Kasumi-1 (cell line): ENCODE measurements at regions not wholly inside any gene's neighbourhood (a gene's known extent, or its start where the extent isn't known, plus 50 kb on each side); places are given as distances from the start of the nearest gene placed in this dataset.
"Not testable (repeated sequence)": the region's sequence is repeated elsewhere in the genome, so short reads cannot be mapped to it uniquely, and the experiment has no call there.

Experiments used
- DNase-seq, 2 experiments: peaks; one replicate each; lab custom pipeline; 2025; lab: John Stamatoyannopoulos, UW

DNA sequence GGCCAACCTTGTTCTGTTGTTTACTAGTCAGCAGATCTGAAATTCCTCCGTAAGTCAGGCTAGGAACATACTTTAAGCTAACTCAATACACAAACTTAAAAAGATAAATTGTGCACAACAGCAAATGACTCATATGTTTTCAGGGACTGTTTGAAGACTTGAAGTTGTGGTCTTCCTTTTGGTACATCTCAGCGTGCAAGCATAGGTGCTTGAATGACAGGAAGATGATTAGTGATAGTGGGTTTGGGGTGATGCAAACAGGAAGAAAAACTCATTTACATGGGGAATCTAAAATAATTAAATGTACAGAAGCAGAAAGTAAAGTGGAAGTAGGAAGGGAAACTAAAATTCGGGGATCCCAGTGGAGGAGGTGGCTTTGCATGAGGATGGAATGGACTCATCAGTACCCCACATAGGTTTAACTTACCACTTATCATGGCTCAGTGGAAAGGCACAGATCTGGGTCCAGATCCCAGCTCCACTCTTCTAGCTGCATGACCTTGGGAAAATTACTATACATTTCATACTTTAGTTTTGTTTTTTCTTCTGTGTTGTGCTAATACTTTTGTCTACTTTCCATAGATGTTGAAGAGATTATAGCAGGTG is 122.3 kb downstream of the XCL2 start:
- no peak for DNase-seq

DNA sequence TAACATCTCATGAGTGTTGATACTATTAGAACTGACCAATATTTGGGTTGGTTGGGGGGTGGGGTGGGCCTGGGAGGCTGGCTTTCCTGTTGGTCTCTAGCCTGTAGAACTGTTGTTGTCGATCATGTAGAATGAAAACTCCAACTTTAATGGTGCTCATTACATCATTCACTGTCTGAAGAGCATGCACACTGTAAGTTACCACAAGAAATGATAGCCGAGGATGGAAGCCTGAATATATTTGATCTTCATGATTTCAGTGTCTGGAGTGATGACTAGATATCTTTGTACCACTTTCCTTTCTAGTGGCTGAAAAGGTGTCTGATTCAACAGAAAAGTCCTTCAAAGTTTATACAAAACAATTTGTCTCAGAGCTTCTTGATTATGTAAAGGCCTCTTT is 123.6 kb downstream of the XCL2 start:
- no peak for DNase-seq

DNA sequence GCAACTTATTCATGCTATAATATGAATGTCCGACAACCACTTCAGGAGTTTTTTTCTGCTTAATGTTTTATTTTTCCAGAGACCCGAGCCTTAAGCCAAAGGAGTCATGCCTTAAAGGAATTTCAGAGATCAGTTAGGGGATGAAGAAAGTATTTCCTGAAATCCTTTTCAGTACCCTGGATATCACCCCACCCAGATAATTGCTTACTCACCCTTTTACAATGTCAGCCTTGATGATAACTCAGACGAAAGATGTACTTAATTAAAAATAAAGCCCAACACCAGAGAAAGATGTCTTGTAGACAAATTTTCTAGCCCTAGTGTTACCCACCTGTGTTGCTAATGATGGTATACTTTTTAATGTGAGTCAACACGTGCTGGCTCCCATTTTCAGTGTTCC is 124.1 kb downstream of the XCL2 start:
- DNase-seq: no peak

DNA sequence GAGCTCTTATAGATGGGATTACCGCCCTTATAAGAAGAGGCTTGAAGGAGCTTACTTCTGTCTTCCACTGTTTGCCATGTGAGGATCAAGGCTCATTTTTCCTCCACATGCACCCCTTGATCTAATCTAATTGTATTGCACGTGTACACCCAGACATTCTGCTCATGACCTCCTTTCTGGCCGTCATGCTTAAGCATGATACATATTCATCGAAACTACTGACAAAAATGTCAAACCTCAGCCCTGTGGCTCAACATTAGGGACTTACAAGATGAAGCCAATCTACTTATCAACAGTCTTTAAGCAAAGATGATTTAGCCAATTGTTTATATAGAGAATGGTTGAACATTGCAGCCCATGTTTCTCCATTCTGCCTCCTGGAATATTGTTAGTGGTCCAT is 127.6 kb downstream of the XCL2 start:
- no peak for DNase-seq

DNA sequence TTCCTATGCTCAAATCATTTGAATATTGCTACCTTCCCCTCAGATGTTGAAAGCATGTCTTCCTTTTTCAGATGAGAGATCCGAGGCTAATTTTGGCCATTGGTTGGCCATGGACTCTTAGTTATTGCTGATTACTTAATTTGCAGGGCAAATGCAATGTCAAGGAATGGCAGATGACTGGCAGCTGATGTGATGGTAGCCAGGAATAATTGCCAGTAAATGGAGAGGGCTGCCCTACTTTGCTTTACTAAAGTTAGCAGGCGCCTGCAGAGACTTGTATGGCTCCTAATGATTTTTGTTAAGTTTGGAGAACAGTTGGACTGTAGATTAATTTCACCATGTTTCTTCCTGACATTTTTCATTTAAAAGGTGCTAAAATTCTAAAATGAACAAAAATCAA is 128.9 kb downstream of the XCL2 start:
- DNase-seq: no peak

DNA sequence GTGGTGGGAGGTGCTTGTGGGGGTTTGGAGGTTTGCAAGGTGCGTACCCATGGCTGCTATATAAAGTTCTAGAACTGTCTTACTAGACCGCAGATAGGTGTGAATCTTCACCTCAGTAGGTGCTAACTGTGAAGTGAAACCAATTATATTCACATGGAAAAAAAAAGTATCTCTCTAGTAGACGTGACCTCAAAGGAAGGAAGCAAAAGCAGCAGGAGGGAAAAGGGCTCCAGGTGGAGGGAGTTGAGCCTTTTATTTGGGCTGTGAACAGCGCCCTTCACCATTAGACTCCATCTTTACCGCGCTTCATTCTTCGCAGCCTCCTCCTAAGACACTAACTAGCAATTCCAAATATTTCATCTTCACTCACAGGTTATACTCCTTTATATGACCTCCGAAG is 129.8 kb downstream of the TBX19 start:
- no peak for DNase-seq

DNA sequence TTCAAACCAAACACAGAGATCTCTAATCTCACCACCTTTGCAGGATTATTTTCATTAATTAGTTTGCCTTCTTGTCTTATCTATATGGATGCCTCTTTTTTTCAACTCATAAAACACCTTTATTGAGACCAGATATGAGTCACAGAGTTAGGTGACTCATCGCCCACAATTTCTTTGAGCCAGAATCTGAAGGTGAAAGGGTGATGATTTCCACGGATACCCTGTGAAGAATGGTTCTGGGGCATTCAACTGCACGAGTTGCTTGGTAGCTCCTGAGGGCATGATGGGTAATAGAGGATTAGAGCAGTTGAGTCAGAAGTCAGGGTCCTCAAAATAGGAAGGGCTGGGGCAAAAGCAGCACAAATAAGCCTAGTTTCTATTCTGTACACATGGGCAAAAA is 128.2 kb downstream of the TBX19 start:
- no peak for DNase-seq

DNA sequence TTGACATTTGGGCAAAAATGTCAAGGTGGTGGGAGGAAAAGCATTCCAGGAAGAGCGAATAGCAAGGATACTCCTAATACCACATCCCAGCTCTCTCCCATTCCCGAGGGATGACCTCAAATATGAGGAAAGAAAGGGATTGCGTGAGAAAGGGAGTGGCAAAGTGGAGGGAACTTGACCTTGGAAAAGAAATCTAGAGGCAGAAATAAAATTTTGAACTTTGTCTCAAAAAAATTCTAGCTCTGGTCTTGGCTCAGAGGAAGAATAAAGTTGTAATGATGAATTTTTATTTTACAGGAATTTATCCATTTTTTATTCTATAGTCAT is 127.8 kb downstream of the TBX19 start:
- DNase-seq: no peak

DNA sequence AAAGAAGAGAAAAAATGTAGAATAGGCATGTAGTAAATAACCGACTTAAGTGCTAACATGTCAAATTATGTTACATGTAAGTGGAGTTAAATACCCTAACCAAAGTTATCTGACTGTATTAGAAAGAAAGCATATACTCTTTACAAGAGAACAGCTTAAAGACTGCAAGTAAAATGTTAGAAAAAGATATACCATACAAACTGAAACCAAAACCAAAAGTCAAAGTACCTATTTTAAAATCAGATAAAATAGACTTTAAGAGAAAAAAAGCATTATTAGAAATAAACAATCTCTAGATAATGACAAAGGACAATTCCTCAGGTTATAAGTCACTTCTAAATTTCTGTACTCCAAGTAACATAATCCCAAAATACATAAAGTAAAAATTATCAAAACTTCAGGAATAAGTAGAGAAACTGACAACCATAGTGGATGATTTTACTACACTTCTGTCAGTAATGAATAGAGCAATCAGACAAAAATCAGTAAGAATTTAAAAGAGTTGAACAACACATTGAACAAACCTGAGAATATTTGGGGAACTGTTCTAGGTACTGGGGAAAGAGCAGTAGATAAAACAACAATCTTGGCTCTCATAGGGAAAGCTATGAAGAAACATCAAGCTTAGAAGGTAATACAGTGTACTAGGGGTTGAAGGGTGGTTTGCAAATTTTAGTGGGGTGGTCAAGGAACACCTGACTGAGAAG is 127.3 kb downstream of the TBX19 start:
- DNase-seq: no peak

DNA sequence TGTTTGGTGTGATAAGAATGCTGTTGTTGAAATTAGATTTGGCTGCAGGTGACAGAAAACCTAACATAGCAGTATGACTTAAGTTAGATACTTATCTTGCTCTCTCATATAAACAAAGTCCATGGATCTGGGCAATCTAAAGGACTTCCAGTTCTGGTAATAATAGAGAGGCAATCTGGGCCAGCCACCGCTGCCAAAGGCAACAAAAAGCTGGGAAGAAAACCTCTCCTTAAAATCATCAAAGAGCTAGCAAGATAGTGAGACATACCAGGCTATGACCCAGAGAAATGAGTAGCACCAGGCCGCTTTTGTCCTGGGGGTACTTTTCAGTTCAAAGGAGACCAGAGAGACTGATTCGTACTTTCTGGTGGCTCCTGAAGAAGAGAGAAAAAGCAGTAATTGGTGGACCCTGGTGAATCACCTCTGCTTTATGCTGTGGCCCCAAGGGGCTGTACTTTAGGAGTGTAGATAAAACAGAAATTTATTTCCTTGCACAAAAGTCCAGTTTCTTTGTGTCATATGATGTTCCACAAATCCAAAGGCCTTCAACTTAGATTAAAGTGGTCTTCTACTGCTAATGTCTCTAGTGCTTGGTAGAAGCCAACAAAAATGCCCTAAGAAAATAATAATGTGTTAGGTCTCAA is 125.4 kb downstream of the TBX19 start:
- DNase-seq: no peak

DNA sequence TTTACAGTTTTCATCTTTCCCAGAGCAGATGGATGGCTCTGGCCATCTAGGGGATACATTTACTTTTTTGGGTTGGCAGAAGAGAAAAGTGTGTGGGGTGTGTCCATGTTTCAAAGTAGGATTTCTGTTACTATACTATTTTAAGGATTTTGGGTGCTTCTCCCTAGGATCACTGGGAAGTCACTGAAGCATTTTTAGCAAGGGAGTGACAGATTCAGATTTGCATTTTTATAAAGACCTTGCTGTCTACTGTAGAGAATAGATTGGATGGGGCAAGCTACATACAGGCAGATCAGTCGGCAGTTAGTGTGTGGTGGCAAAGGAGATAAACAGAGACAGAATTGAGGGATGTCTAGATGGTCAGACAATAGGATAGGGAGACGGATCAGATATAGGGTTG is 122.5 kb downstream of the TBX19 start:
- DNase-seq: no peak

DNA sequence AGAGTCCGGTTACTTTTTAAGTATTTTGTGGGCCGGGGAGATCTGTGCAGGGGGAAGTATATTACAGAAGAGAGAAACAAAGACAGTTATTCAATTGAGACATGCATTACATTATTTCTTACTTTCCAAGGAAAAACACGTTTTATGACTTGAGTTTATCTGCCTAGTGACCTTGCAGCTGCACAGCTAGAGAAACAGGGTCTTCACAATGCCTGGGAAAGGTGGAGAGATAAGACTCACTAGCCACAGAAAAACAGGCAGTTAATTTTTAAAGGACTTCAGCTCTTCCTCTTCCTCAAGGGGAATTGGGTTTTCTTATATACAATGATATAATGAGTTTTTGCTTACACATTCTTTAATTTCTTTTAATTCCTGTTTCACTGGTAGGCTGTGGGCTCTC is 121.8 kb downstream of the TBX19 start:
- not testable (repeated sequence) for DNase-seq

DNA sequence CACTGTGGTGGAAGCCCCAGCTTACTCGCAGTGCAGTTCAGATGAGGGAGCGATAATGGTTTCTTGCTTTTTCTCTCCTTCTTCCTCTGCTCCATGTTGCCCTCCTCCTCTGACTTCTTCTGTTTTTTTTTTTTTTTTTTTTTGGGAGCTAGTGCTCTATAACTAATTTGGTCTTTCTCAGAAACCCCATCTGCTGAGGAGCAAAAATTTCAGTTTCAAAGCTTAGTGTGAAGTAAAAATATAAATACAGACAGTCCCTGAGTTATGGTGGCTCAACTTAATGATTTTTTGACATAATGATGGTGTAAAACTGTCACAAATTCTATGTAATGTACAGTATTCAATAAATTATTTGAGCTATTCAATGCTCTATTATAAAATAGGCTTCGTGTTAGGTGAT is 120.7 kb downstream of the TBX19 start:
- no peak for DNase-seq

DNA sequence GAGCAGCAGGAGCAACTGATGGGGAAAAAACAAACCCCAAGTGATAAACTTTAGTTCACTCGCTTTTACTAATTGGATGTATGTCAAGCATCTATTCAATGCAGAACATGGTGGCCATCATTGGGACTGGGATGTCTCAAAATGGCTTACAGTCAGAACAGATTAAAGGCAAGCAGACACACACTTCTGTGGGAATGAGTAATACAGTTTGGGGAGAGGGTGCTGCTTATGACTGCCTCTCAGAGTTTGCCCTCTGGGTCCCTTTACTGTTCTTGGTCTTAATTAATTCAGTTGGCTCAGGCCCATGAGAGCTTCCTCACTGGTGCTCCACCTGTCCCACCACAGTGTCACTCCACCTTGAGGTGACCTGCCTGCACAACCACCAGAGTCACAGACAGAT is 119.5 kb downstream of the TBX19 start:
- DNase-seq: no peak

DNA sequence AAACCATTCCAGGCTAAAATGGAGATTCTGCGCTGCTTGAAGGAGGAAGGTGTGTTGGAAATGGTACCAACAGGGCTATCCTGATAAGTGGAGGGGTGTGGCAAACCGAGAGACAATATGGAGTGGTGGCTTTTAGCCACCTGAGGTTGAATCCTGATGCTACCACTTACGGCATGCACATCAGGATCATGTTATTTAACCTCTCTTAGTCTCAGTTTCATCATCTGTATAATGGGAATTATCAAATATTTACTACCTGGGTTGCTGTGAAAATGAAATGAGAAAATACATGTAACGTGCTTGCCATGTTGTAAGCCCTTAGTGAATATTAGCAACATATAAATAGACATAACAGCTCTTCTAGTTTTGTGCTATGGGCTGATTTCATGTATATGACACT is 117.1 kb downstream of the TBX19 start:
- DNase-seq: no peak

DNA sequence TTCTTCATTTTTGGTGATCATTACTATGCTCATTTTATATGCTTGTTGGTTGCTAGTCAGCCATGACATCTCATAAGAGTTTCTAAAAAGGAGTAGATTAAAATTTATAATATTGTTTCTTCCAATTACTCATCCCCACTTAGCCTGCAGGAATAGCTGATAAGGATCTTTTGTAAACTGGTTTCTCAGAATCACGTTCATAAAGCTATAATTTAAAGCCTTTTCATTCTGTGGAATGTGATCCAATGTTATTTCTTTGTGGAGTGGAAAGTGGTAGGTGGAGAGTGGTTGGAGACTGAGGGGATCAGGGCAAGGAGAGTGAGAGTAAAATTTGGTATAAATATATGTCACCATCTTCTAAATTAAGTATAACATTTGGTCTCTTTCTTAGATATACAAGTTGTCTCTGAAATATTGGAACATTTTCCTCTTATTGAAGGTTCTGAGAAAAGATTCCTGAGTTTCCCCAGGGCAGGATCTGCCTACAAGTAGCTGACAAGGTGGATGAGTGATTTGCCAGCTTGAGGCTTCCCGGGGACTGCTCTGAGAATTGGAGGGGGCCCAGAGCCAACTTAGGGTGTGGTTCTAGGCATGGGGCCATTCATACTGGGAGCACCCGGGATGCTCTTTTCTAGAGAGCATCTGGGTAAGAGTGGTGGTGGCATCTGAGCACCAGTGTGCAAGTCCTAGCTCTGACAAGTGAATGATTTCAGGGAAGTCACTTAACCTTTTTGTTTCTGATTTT is 116.4 kb downstream of the TBX19 start:
- DNase-seq: no peak

DNA sequence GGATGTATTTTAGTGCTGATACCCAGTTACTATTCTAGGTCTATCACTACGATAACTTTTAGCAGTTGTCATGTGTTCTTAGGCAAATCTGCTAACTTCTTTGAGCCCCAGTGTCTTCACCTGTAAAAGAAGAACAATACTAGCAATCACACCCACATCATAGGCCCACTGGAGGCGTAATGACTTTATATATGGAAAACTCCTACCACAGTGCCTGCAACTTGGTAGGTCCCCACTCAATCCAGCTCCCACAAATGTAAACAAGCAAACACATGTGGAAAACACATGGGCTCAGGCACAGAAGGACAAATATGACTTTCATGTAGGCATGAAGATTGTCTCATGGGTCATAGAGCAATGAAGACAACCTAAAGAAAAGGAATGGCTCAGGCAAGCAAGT is 115.8 kb downstream of the TBX19 start:
- no peak for DNase-seq

DNA sequence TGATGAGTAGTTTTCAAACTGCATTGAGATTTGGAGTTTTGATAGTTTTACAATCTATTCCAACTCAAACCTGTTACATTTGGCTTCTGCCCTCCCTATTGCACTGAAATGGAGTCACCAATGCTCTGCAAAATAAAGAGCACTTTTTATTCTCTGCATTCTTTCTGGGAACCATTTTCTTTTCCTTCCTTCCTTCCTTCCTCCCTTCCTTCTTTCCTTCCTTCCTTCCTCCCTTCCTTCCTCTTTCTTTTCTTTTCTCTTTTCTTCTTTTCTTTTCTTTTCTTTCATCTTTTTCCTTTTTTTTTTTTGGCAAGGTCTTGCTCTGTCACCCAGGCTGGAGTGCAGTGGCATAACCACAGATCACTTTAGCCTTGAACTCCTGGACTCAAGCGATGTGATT is 114.2 kb downstream of the TBX19 start:
- DNase-seq: no peak

DNA sequence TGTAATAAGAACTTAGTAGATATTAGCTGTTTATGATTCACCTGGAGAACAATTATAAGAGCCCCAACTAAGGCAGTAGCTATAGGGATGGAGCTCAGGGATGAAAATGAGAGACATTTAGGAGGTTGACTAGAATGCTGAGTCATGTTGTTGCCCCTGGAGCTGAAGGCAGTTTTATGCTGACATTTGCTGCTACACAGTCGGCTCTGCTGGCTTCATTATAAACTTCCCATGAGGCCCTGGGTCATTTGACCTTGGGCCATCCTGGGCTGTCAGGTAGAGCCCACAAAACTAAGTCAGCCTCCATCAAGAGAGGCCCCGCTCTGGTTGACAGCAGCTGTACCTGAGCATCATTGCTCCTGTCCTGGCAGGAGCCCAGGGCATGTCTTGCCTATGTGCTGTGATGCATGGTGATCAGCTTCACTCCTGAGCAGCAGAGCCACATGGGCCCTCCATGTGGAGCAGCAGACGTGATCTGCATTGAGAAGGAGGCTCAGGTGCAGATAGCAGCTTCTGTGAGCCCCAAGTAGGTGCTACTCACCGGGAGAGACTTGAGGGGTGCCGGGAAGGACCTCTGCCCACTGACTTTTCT is 112.4 kb downstream of the TBX19 start:
- DNase-seq: no peak

DNA sequence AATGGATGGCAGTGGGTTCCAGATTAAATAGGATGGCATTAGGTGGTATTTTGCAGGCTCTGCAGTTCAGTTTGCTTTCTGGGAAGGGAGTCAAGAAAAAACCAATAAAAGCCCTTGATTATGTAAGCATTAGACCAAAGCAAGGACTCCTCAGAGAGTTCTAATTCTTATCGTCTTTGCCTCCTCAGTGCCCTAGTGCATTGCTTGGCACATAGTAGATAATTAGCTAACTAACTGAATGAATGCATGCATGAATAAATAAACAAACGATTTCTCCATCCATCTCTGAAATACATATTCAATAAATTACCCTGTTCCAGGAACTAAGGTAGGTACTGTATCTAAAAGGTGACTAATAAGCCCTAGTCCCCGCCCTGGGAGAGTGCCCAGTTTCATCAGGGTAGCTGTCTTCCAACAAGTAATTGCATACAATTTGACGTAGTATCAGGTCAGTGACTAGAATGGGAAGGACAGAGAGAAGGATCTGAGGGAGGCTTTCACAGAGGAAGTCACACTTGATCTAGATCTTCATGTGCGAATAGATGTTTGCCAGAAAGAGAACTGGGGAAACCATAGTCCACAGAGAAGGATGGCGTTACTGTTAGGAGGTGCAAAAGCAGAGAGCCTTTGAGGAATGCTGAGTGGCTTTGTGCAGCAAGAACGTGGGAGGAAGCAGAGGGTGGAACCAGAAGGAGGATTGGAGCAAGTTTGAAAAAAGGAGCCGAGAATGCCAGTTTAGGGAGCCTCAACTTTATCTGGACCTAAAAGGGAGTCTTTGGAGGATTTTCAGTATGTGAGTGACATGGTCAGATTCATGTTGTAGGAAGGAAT is 111.4 kb downstream of the TBX19 start:
- no peak for DNase-seq

DNA sequence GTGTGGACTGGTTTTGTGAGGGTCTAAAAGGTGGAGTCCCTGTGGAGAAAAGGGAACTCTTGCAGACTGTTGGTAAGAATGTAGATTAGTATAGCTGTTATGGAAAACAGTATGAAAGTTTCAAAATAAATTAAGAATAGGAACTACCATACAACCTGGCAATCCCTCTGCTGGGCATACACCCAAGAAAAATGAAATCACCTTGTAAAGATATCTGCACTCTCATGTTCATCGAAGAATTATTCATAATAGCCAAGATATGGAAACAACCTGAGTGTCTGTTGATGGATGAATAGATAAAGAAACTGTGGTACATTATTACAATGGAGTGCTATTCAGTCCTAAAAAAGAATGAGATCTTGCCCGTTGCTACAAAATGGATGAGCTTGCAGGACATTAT is 109.6 kb downstream of the TBX19 start:
- DNase-seq: no peak
